ENCODE measurements at regions not wholly inside any gene's neighbourhood (a gene's known extent, or its start where the extent isn't known, plus 50 kb on each side); places are given as distances from the start of the nearest gene placed in this dataset.

DNA sequence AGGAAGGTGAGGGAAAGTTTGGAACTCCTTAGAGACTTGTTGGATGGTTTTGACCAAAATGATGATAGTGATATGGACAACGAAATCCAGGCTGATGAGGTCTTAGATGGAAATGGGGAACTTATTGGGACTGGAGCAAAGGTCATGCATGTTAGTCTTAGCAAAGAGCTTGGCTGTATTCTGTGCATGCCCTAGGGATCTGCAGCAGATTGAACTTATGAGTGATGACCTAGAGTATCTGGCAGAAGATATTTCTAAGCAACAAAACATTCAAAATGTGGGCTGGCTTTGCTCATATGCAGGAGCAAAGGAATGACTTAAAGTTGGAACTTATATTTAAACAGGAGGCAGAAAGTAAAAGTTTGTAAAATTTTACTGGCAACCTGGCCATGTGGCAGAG is 489.3 kb upstream of the DIPK2B start:
- TF ChIP-seq, protein P1, sequence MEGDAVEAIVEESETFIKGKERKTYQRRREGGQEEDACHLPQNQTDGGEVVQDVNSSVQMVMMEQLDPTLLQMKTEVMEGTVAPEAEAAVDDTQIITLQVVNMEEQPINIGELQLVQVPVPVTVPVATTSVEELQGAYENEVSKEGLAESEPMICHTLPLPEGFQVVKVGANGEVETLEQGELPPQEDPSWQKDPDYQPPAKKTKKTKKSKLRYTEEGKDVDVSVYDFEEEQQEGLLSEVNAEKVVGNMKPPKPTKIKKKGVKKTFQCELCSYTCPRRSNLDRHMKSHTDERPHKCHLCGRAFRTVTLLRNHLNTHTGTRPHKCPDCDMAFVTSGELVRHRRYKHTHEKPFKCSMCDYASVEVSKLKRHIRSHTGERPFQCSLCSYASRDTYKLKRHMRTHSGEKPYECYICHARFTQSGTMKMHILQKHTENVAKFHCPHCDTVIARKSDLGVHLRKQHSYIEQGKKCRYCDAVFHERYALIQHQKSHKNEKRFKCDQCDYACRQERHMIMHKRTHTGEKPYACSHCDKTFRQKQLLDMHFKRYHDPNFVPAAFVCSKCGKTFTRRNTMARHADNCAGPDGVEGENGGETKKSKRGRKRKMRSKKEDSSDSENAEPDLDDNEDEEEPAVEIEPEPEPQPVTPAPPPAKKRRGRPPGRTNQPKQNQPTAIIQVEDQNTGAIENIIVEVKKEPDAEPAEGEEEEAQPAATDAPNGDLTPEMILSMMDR (conservative IDR thresholded peaks at IDR 0.05; ENCODE audit: low read depth, low read length): no peak
- no peak for TF ChIP-seq MAZ (IDR thresholded peaks at IDR 0.05; ENCODE audit: borderline replicate concordance, low read depth, low read length)
- no peak for TF ChIP-seq SMC3 (IDR thresholded peaks at IDR 0.05; ENCODE audit: low read depth, low read length)
- no peak for TF ChIP-seq POLR2A (IDR thresholded peaks at IDR 0.05; ENCODE audit: low read depth, low read length)
- no peak for TF ChIP-seq RCOR1 (IDR thresholded peaks at IDR 0.05; ENCODE audit: insufficient replicate concordance, low read length)
- TF ChIP-seq BHLHE40 (IDR thresholded peaks at IDR 0.05; ENCODE audit: low read depth, low read length): no peak

Measured in IMR-90 (cell line).